ENCODE measurements at regions not wholly inside any gene's neighbourhood (a gene's known extent, or its start where the extent isn't known, plus 50 kb on each side); places are given as distances from the start of the nearest gene placed in this dataset.

DNA sequence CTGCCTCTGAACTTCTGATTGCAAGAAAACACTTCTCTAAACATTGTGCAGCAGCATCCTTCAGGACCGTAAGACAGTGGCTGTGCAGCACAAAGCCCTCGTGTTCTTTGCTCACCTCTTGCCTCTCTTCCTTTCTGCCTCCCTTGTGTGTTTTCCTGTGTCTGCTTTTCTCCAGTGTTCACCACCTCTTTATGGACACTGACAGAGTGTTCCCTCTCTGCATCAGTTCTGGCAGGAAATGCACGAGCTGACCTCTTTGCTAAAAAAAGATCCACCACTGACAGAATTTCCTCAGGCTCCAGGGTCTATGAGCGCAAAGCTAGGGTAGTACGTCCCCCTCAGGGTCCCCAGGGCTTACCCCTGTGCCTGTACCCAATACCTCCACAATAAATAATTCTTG, 74.3 kb downstream of the C5orf15 start:
- H3K36me3 ChIP-seq (ENCODE audit: insufficient read depth, low read length), result no peaks in the 10 kb centered on the region

DNA sequence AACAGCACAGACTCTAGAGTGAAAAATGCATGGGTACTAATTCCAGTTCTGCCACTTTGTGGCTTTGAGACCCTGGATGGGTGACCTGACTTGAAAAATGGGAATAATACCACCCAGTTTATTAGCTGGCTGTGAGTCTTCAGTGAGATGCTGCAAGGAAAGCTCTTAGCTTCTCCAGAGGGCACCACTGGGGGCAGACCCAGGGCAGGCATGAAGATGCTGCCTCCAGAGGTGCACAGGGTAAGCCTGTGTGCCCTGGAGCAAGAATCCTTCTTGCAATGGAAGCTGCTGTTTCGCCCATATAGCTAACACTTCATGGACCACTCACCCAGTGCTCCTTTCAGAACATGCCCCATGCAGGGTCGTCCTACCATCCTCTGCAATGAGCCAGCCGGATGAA, 75.7 kb downstream of the C5orf15 start:
- Histone ChIP-seq H3K79me2 (ENCODE audit: insufficient read depth, low read length) (no peaks in the 10 kb centered on the region), H3K4me3 (ENCODE audit: low read depth, low read length, poor library complexity, severe bottlenecking) (no peak overlapping the region), H3K36me3 (ENCODE audit: insufficient read depth, low read length) (no peaks in the 10 kb centered on the region), H4K20me1 (ENCODE audit: insufficient read depth, low read length) (no peaks in the 10 kb centered on the region), H3K27me3 (ENCODE audit: insufficient read depth, low read length) (no peaks in the 10 kb centered on the region), H3K4me2 (ENCODE audit: low read length) (no peak overlapping the region), H3K4me1 (ENCODE audit: insufficient read depth, low read length, severe bottlenecking) (no peaks in the 10 kb centered on the region), H3K9me2 (ENCODE audit: low read depth, low read length) (no peaks in the 10 kb centered on the region), H3F3A (ENCODE audit: insufficient read depth, low read length) (no peaks in the 10 kb centered on the region), H3K9ac (ENCODE audit: low read length) (no peak overlapping the region), H2AFZ (ENCODE audit: low read length) (no peak overlapping the region), H3K9me3 (ENCODE audit: low read length) (no peaks in the 10 kb centered on the region), H3K27ac (ENCODE audit: low read depth, low read length, poor library complexity, severe bottlenecking) (no peak overlapping the region)
- TF ChIP-seq, protein P1, sequence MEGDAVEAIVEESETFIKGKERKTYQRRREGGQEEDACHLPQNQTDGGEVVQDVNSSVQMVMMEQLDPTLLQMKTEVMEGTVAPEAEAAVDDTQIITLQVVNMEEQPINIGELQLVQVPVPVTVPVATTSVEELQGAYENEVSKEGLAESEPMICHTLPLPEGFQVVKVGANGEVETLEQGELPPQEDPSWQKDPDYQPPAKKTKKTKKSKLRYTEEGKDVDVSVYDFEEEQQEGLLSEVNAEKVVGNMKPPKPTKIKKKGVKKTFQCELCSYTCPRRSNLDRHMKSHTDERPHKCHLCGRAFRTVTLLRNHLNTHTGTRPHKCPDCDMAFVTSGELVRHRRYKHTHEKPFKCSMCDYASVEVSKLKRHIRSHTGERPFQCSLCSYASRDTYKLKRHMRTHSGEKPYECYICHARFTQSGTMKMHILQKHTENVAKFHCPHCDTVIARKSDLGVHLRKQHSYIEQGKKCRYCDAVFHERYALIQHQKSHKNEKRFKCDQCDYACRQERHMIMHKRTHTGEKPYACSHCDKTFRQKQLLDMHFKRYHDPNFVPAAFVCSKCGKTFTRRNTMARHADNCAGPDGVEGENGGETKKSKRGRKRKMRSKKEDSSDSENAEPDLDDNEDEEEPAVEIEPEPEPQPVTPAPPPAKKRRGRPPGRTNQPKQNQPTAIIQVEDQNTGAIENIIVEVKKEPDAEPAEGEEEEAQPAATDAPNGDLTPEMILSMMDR (IDR thresholded peaks at IDR 0.05; ENCODE audit: low read length), result no peak
- TF ChIP-seq EZH2 (IDR thresholded peaks at IDR 0.05; ENCODE audit: borderline replicate concordance, low read length), result no peak

More for the DNA sequence above, 74.3 kb downstream of the C5orf15 start:
- TF ChIP-seq EZH2 (IDR thresholded peaks at IDR 0.05; ENCODE audit: borderline replicate concordance, low read length), result no peak
- TF ChIP-seq, protein P1 (IDR thresholded peaks at IDR 0.05; ENCODE audit: low read length), result no peak
- H3F3A ChIP-seq (ENCODE audit: insufficient read depth, low read length), result no peaks in the 10 kb centered on the region
- no peak overlapping the region for H3K4me2 ChIP-seq (ENCODE audit: low read length)
- no peaks in the 10 kb centered on the region for H3K9me3 ChIP-seq (ENCODE audit: low read length)
- H4K20me1 ChIP-seq (ENCODE audit: insufficient read depth, low read length), result no peaks in the 10 kb centered on the region
- no peak overlapping the region for H3K4me3 ChIP-seq (ENCODE audit: low read depth, low read length, poor library complexity, severe bottlenecking)
- no peaks in the 10 kb centered on the region for H3K4me1 ChIP-seq (ENCODE audit: insufficient read depth, low read length, severe bottlenecking)
- no peaks in the 10 kb centered on the region for H3K27me3 ChIP-seq (ENCODE audit: insufficient read depth, low read length)
- no peaks in the 10 kb centered on the region for H3K79me2 ChIP-seq (ENCODE audit: insufficient read depth, low read length)
- no peak overlapping the region for H3K9ac ChIP-seq (ENCODE audit: low read length)
- H2AFZ ChIP-seq (ENCODE audit: low read length), result no peak overlapping the region
- H3K9me2 ChIP-seq (ENCODE audit: low read depth, low read length), result no peaks in the 10 kb centered on the region
- H3K27ac ChIP-seq (ENCODE audit: low read depth, low read length, poor library complexity, severe bottlenecking), result no peak overlapping the region

DNA sequence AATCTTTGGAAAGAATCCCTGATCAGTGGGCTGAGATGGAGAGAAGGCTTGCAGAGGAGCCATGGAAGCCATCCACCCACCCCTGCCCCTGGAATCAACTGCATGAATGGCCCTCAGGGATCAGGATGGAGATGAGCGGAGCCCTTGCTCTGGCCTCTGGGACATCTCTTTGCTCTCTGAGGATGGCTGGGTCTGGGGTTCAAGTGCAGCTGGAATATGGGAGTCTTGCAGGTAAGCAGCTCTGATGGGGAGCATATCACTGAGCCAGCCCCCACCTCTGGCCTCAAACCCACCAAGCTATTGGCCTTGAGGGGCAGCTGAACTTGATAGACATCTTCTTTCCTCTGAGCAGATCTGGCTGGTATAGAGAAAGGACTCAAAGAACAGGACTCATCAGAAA, 76.1 kb downstream of the C5orf15 start:
- Histone ChIP-seq H3K9me2 (ENCODE audit: low read depth, low read length) (no peaks in the 10 kb centered on the region), H3F3A (ENCODE audit: insufficient read depth, low read length) (no peaks in the 10 kb centered on the region), H4K20me1 (ENCODE audit: insufficient read depth, low read length) (no peaks in the 10 kb centered on the region), H3K9me3 (ENCODE audit: low read length) (no peaks in the 10 kb centered on the region), H3K9ac (ENCODE audit: low read length) (no peak overlapping the region), H3K4me1 (ENCODE audit: insufficient read depth, low read length, severe bottlenecking) (no peaks in the 10 kb centered on the region), H3K27ac (ENCODE audit: low read depth, low read length, poor library complexity, severe bottlenecking) (no peak overlapping the region), H3K27me3 (ENCODE audit: insufficient read depth, low read length) (no peaks in the 10 kb centered on the region), H2AFZ (ENCODE audit: low read length) (no peak overlapping the region), H3K79me2 (ENCODE audit: insufficient read depth, low read length) (no peaks in the 10 kb centered on the region), H3K4me3 (ENCODE audit: low read depth, low read length, poor library complexity, severe bottlenecking) (no peak overlapping the region), H3K36me3 (ENCODE audit: insufficient read depth, low read length) (no peaks in the 10 kb centered on the region), H3K4me2 (ENCODE audit: low read length) (no peak overlapping the region)
- TF ChIP-seq EZH2 (IDR thresholded peaks at IDR 0.05; ENCODE audit: borderline replicate concordance, low read length), result no peak
- TF ChIP-seq, protein P1 (IDR thresholded peaks at IDR 0.05; ENCODE audit: low read length), result no peak

Measured in OCI-LY1 (cell line).